ENCODE measurements at regions not wholly inside any gene's neighbourhood (a gene's known extent, or its start where the extent isn't known, plus 50 kb on each side); places are given as distances from the start of the nearest gene placed in this dataset.

DNA sequence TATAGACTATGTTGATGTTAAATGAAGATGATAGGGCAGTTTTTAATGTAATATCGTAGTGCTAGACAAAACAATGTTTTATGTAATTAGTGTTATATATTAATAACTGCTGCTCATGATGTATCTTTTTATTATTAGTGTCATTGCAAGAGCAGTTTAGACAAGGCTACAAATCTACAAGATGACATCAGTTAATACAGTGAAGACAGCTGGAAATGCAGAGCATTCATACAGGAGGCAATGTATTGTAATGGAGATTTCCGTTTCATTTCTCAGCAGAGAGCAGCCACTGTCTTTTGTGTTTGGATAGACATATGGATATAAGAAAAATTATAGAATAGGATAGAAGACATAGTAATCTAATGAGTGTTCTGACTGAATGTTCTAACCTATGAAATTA lies 178.0 kb downstream of the FOXG1 start:
- TF ChIP-seq, protein P1, sequence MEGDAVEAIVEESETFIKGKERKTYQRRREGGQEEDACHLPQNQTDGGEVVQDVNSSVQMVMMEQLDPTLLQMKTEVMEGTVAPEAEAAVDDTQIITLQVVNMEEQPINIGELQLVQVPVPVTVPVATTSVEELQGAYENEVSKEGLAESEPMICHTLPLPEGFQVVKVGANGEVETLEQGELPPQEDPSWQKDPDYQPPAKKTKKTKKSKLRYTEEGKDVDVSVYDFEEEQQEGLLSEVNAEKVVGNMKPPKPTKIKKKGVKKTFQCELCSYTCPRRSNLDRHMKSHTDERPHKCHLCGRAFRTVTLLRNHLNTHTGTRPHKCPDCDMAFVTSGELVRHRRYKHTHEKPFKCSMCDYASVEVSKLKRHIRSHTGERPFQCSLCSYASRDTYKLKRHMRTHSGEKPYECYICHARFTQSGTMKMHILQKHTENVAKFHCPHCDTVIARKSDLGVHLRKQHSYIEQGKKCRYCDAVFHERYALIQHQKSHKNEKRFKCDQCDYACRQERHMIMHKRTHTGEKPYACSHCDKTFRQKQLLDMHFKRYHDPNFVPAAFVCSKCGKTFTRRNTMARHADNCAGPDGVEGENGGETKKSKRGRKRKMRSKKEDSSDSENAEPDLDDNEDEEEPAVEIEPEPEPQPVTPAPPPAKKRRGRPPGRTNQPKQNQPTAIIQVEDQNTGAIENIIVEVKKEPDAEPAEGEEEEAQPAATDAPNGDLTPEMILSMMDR (IDR thresholded peaks at IDR 0.05) = no peak
- TF ChIP-seq POLR2A (IDR thresholded peaks at IDR 0.05) = no peak
